EL (cell line): ENCODE measurements at regions not wholly inside any gene's neighbourhood (a gene's known extent, or its start where the extent isn't known, plus 50 kb on each side); places are given as distances from the start of the nearest gene placed in this dataset.
"Not testable (repeated sequence)": the region's sequence is repeated elsewhere in the genome, so short reads cannot be mapped to it uniquely, and the experiment has no call there.

ENCODE experiments used
- DNase-seq: peaks from one replicate; pipeline ENCODE4 v3.0.0-alpha.2; 2016

GRCh38 chr16:51287121-51287755, 136.2 kb upstream of the SALL1 start:
- no peak for DNase-seq

- DNase-seq, result no peak
Observed at GRCh38 chr16:51286272-51286671, 135.2 kb upstream of the SALL1 start.

- no peak for DNase-seq
Observed at GRCh38 chr16:51276336-51276735, 125.3 kb upstream of the SALL1 start.

- DNase-seq, result no peak
Observed at GRCh38 chr16:51272420-51272819, 121.3 kb upstream of the SALL1 start.

- no peak for DNase-seq
Observed at GRCh38 chr16:51271156-51271701, 120.2 kb upstream of the SALL1 start.

- no peak for DNase-seq
Observed at GRCh38 chr16:51268237-51268636, 117.2 kb upstream of the SALL1 start.

- no peak for DNase-seq
Observed at GRCh38 chr16:51267681-51268080, 116.6 kb upstream of the SALL1 start.

- no peak for DNase-seq
Observed at GRCh38 chr16:51262428-51262827, 111.4 kb upstream of the SALL1 start.

- DNase-seq, result no peak
Observed at GRCh38 chr16:51261919-51262318, 110.8 kb upstream of the SALL1 start.

GRCh38 chr16:51255349-51255972, 104.4 kb upstream of the SALL1 start:
- DNase-seq, result no peak

GRCh38 chr16:51254390-51254789, 103.3 kb upstream of the SALL1 start:
- DNase-seq, result not testable (repeated sequence)

GRCh38 chr16:51248217-51248616, 97.1 kb upstream of the SALL1 start:
- DNase-seq, result no peak

GRCh38 chr16:51245658-51245995, 94.6 kb upstream of the SALL1 start:
- no peak for DNase-seq

- DNase-seq, result no peak
Observed at GRCh38 chr16:51244887-51245657, 94.0 kb upstream of the SALL1 start.

- no peak for DNase-seq
Observed at GRCh38 chr16:51243936-51244436, 92.9 kb upstream of the SALL1 start.

- DNase-seq, result no peak
Observed at GRCh38 chr16:51242296-51242994, 91.4 kb upstream of the SALL1 start.

- DNase-seq, result no peak
Observed at GRCh38 chr16:51239196-51239595, 88.1 kb upstream of the SALL1 start.

- DNase-seq, result no peak
Observed at GRCh38 chr16:51237861-51238378, 86.8 kb upstream of the SALL1 start.

GRCh38 chr16:51237207-51237606, 86.1 kb upstream of the SALL1 start:
- DNase-seq, result no peak

GRCh38 chr16:51236583-51236982, 85.5 kb upstream of the SALL1 start:
- no peak for DNase-seq

GRCh38 chr16:51231702-51232101, 80.6 kb upstream of the SALL1 start:
- DNase-seq, result no peak

- DNase-seq, result not testable (repeated sequence)
Observed at GRCh38 chr16:51230035-51230434, 79.0 kb upstream of the SALL1 start.

- no peak for DNase-seq
Observed at GRCh38 chr16:51228097-51228659, 77.1 kb upstream of the SALL1 start.
